HepG2 (cell line): ENCODE measurements at regions not wholly inside any gene's neighbourhood (a gene's known extent, or its start where the extent isn't known, plus 50 kb on each side); places are given as distances from the start of the nearest gene placed in this dataset.

Experiments used
- ATAC-seq: fragments of 200-7000 bp; cut with Tn5 transposase; 3 replicates; pipeline ENCODE4 v1.9.1; 2020; ENCODE audit warnings: mild to moderate bottlenecking, moderate library complexity
- BruUV-seq: library from RNA; stranded (reverse); fragments of 400-500 nt; replicated peaks from 2 replicates; lab custom pipeline; 2021; lab: Mats Ljungman, UMichigan
- CTCF ChIA-PET: fragments of 300-600 bp; formaldehyde crosslinking; extraction: SDS; loops from one replicate; lab custom pipeline; 2021; ENCODE audit warnings: low total read pairs, inconsistent platforms, low intra/inter-chr PET ratio; lab: Yijun Ruan, JAX
- POLR2A ChIA-PET: fragments of 350-600 bp; sonication (Branson Sonifier 250); formaldehyde crosslinking; loops from one replicate; lab custom pipeline; 2020; ENCODE audit warnings: antibody characterized with exemption, inconsistent platforms; lab: Yijun Ruan, JAX
- DNase-seq: peaks from one replicate; pipeline ENCODE4 v3.0.0-alpha.2; 2015; ENCODE audit warnings: low spot score
- FAIRE-seq: peaks from 3 replicates; lab custom pipeline; 2011; peaks lifted over from hg19 to GRCh38; lab: Jason Lieb, UNC
- H2AFZ ChIP-seq: one replicate; pipeline ENCODE4 v1.6.1; 2011; ENCODE audit warnings: low read length, inconsistent platforms
- H3K27ac ChIP-seq: fragments of 300-600 bp; 3 replicates; pipeline ENCODE4 v1.8.0; 2011; ENCODE audit warnings: mixed run types, mild to moderate bottlenecking, mixed read lengths, low read length, inconsistent platforms; ENCODE audit not compliant: insufficient read depth; ENCODE audit errors: extremely low read length
- H3K27me3 ChIP-seq, 2 experiments: fragments of 200-600 bp in 1 of 2; 2 replicates in 1 of 2; 3 replicates in 1 of 2; pipeline versions ENCODE4 v1.6.0 to v1.8.0; 2011; ENCODE audit warnings: low read length in 2 of 2, mild to moderate bottlenecking in 2 of 2, moderate library complexity in 2 of 2, inconsistent platforms in 1 of 2; ENCODE audit not compliant: insufficient read depth in 2 of 2, control insufficient read depth in 1 of 2
- H3K36me3 ChIP-seq, 2 experiments: fragments of 200-600 bp in 1 of 2; replicated peaks in 1 of 2; 2 replicates in 1 of 2; 3 replicates in 1 of 2; pipeline versions ENCODE4 v1.5.1 to v1.8.0; 2011; ENCODE audit warnings: low read length in 2 of 2, inconsistent platforms in 1 of 2; ENCODE audit not compliant: insufficient read depth in 2 of 2, control insufficient read depth in 1 of 2
- H3K4me1 ChIP-seq: 2 replicates; pipeline ENCODE4 v1.5.1; 2012; ENCODE audit warnings: low read length, inconsistent platforms; ENCODE audit not compliant: insufficient read depth
- H3K4me2 ChIP-seq: 2 replicates; pipeline ENCODE4 v1.6.0; 2011; ENCODE audit warnings: low read depth, low read length, inconsistent platforms
- H3K4me3 ChIP-seq, 3 experiments: fragments of 200-600 bp in 1 of 3; sonication (generic), shearing (Covaris generic) in 1 of 3; replicated peaks in 1 of 3; 2 replicates each; pipeline ENCODE4 v1.5.1; 2011 to 2016; ENCODE audit warnings: low read length in 3 of 3, inconsistent platforms in 2 of 3, low read depth in 2 of 3, mild to moderate bottlenecking in 2 of 3, control low read depth in 1 of 3, mixed read lengths in 1 of 3; ENCODE audit not compliant: insufficient read depth in 1 of 3
- H3K79me2 ChIP-seq: one replicate; pipeline ENCODE4 v1.6.1; 2011; ENCODE audit warnings: low read length, inconsistent platforms; ENCODE audit not compliant: insufficient read depth
- H3K9ac ChIP-seq: 2 replicates; pipeline ENCODE4 v1.6.0; 2011; ENCODE audit warnings: mild to moderate bottlenecking, low read depth, low read length, inconsistent platforms; ENCODE audit not compliant: insufficient read depth
- H3K9me3 ChIP-seq: 2 replicates; pipeline ENCODE4 v1.5.1; 2012; ENCODE audit warnings: mild to moderate bottlenecking, low read length
- H4K20me1 ChIP-seq: 2 replicates; pipeline ENCODE4 v1.6.0; 2011; ENCODE audit warnings: inconsistent platforms, mild to moderate bottlenecking, low read length, moderate library complexity; ENCODE audit not compliant: insufficient read depth
- ATRX ChIP-seq: sonication (generic); formaldehyde crosslinking; IDR thresholded peaks from 2 replicates; pipeline ENCODE4 v1.4.0; 2020; ENCODE audit warnings: missing genetic modification reagents, borderline replicate concordance
- CHD2 ChIP-seq: IDR thresholded peaks from 2 replicates; pipeline ENCODE4 v1.6.1; 2011; ENCODE audit warnings: low read depth, low read length, improper control_type of control experiment
- GMEB2 ChIP-seq: IDR thresholded peaks from 2 replicates; pipeline ENCODE4 v1.6.1; 2016; ENCODE audit warnings: missing biosample characterization, missing genetic modification reagents, low read depth
- NFKB2 ChIP-seq: sonication (generic); formaldehyde crosslinking; IDR thresholded peaks from 2 replicates; pipeline ENCODE4 v1.4.0; 2020; ENCODE audit warnings: missing genetic modification reagents, borderline replicate concordance
- REPIN1 ChIP-seq: sonication (generic); formaldehyde crosslinking; IDR thresholded peaks from 2 replicates; pipeline ENCODE4 v1.8.0; 2022; ENCODE audit warnings: missing genetic modification reagents, low read depth, mild to moderate bottlenecking, borderline replicate concordance
- SMYD3 ChIP-seq: sonication (generic); formaldehyde crosslinking; IDR thresholded peaks from 2 replicates; pipeline ENCODE4 v1.8.1; 2023; ENCODE audit warnings: mild to moderate bottlenecking, missing genetic modification reagents
- ZFYVE20 ChIP-seq: sonication (generic); formaldehyde crosslinking; IDR thresholded peaks from 2 replicates; pipeline ENCODE4 v1.8.0; 2023; ENCODE audit warnings: low read depth, mild to moderate bottlenecking, moderate library complexity, missing genetic modification reagents, borderline replicate concordance
- ZNF564 ChIP-seq: sonication (generic); formaldehyde crosslinking; IDR thresholded peaks from 2 replicates; pipeline ENCODE4 v1.8.1; 2023; ENCODE audit warnings: mild to moderate bottlenecking, missing genetic modification reagents
- ZNF878 ChIP-seq: sonication (generic); formaldehyde crosslinking; IDR thresholded peaks from 2 replicates; pipeline ENCODE4 v1.8.1; 2023; ENCODE audit warnings: mild to moderate bottlenecking, missing genetic modification reagents, moderate library complexity
- WGBS: methylation state at CpG from one replicate; pipeline ENCODE4 v1.1.6; 2017; ENCODE audit warnings: low lambda C conversion rate; 5-methylcytosine and 5-hydroxymethylcytosine counted together
- in situ Hi-C: cut with HindIII; loops from 2 replicates; pipeline ENCODE4 v1.10.0; 2017; ENCODE audit warnings: low pct_unique_long_range_greater_than_20kb; ENCODE audit not compliant: extremely low pct_ligation_motif_present
- intact Hi-C: fragments of 100-400 bp; cut with micrococcal nuclease; formaldehyde crosslinking; loops from one replicate; pipeline ENCODE4 v1.10.0; 2022; ENCODE audit not compliant: unreplicated experiment

GRCh38 chr14:96727073-96727472 lies 70.1 kb upstream of the VRK1 start:
- H3K27ac ChIP-seq = no peak overlapping the region
- H4K20me1 ChIP-seq = no peaks in the 10 kb centered on the region
- WGBS = 0% methylated on average over 2 of the region's 2 CpGs
- CTCF ChIA-PET = no interaction called here
- no peaks in the 10 kb centered on the region for H3K79me2 ChIP-seq
- no peaks in the 10 kb centered on the region for H3K9me3 ChIP-seq
- intact Hi-C loops (no loop called here), in situ Hi-C loops (no loop called here)
- no peak for ATAC-seq
- no peak overlapping the region for H3K4me2 ChIP-seq
- no peaks in the 10 kb centered on the region for H3K36me3 ChIP-seq
- FAIRE-seq = no peak
- H3K27me3 ChIP-seq = peaks cover 1 to 23% of the 10 kb centered on the region in 2 experiments; a peak in 3 of 5 replicates
- TF ChIP-seq CHD2 = no peak
- no peak for TF ChIP-seq REPIN1 (CRISPR knock-in tag)
- TF ChIP-seq GMEB2 (CRISPR knock-in tag) = no peak
- no peak for TF ChIP-seq SMYD3 (CRISPR knock-in tag)
- TF ChIP-seq ZFYVE20 (CRISPR knock-in tag) = no peak
- no peak for TF ChIP-seq ZNF564 (CRISPR knock-in tag)
- no peak for TF ChIP-seq NFKB2 (CRISPR knock-in tag)
- no peak for TF ChIP-seq ATRX
- no peak for TF ChIP-seq ZNF878 (CRISPR knock-in tag)
- no peaks in the 10 kb centered on the region for H3K4me1 ChIP-seq
- no peak overlapping the region for H3K9ac ChIP-seq
- POLR2A ChIA-PET = no interaction called here
- no TSS peak for BruUV-seq
- no peak for DNase-seq
- H3K4me3 ChIP-seq = no peak overlapping the region
- H2AFZ ChIP-seq = no peak overlapping the region
